GM11168 (cell line): ENCODE measurements at regions not wholly inside any gene's neighbourhood (a gene's known extent, or its start where the extent isn't known, plus 50 kb on each side); places are given as distances from the start of the nearest gene placed in this dataset.
"Not testable (repeated sequence)": the region's sequence is repeated elsewhere in the genome, so short reads cannot be mapped to it uniquely, and the experiment has no call there.

ENCODE experiments used
- in situ Hi-C: fragments of 300-500 bp; cut with MboI; formaldehyde crosslinking; loops from one replicate; pipeline ENCODE4 v1.12.0; 2022; ENCODE audit warnings: low sequenced_read_pairs; ENCODE audit not compliant: unreplicated experiment

- in situ Hi-C loops, result loop anchor here (10.0 to 25.0 kb wide), 3 partner anchors 475 to 738 kb away; partner anchors contain the start of gene RAP2B
Measured at GRCh38 chr3:153762411-153763235, 358.6 kb upstream of the ARHGEF26 start.

GRCh38 chr3:153767601-153768560 lies 353.3 kb upstream of the ARHGEF26 start:
- in situ Hi-C loops, result loop anchor here (10.0 to 25.0 kb wide), 3 partner anchors 481 to 743 kb away; partner anchors contain the start of gene RAP2B

- in situ Hi-C loops, result loop anchor here (10.0 to 25.0 kb wide), 3 partner anchors 482 to 744 kb away; partner anchors contain the start of gene RAP2B
Measured at GRCh38 chr3:153768561-153769469, 352.4 kb upstream of the ARHGEF26 start.

GRCh38 chr3:153783106-153783505 lies 338.1 kb upstream of the ARHGEF26 start:
- in situ Hi-C loops, result no loop called here

GRCh38 chr3:153783741-153784480 lies 337.3 kb upstream of the ARHGEF26 start:
- in situ Hi-C loops, result no loop called here

- in situ Hi-C loops, result no loop called here
Measured at GRCh38 chr3:153785901-153786300, 335.3 kb upstream of the ARHGEF26 start.

GRCh38 chr3:153789380-153789779 lies 331.8 kb upstream of the ARHGEF26 start:
- in situ Hi-C loops, result no loop called here

GRCh38 chr3:153797056-153797455 lies 324.1 kb upstream of the ARHGEF26 start:
- in situ Hi-C loops, result not testable (repeated sequence)

GRCh38 chr3:153809097-153809496 lies 312.1 kb upstream of the ARHGEF26 start:
- in situ Hi-C loops, result no loop called here

GRCh38 chr3:153818338-153818737 lies 302.9 kb upstream of the ARHGEF26 start:
- in situ Hi-C loops, result no loop called here

- in situ Hi-C loops, result no loop called here
Measured at GRCh38 chr3:153820035-153820434, 301.2 kb upstream of the ARHGEF26 start.

GRCh38 chr3:153828346-153828745 lies 292.8 kb upstream of the ARHGEF26 start:
- in situ Hi-C loops, result not testable (repeated sequence)

GRCh38 chr3:153829606-153830170 lies 291.5 kb upstream of the ARHGEF26 start:
- in situ Hi-C loops, result no loop called here

GRCh38 chr3:153830552-153830951 lies 290.6 kb upstream of the ARHGEF26 start:
- in situ Hi-C loops, result no loop called here

- in situ Hi-C loops, result no loop called here
Measured at GRCh38 chr3:153835540-153835939, 285.6 kb upstream of the ARHGEF26 start.

- in situ Hi-C loops, result no loop called here
Measured at GRCh38 chr3:153840487-153840886, 280.7 kb upstream of the ARHGEF26 start.

GRCh38 chr3:153843994-153844393 lies 277.2 kb upstream of the ARHGEF26 start:
- in situ Hi-C loops, result no loop called here

GRCh38 chr3:153845311-153845710 lies 275.9 kb upstream of the ARHGEF26 start:
- in situ Hi-C loops, result no loop called here

- in situ Hi-C loops, result no loop called here
Measured at GRCh38 chr3:153848702-153849101, 272.5 kb upstream of the ARHGEF26 start.
